PC-3 (cell line): ENCODE measurements at regions not wholly inside any gene's neighbourhood (a gene's known extent, or its start where the extent isn't known, plus 50 kb on each side); places are given as distances from the start of the nearest gene placed in this dataset.

ENCODE experiments used
- EZH2 ChIP-seq: fragments of 300-600 bp; sonication (generic); IDR thresholded peaks from one replicate; pipeline ENCODE4 v1.6.1; 2017; ENCODE audit warnings: antibody characterized with exemption, mild to moderate bottlenecking, low read length; ENCODE audit not compliant: unreplicated experiment
- TF ChIP-seq, protein P1 (sequence below): fragments of 300-600 bp; sonication (generic); conservative IDR thresholded peaks from 2 replicates; pipeline ENCODE4 v1.5.1; 2017; ENCODE audit warnings: antibody characterized with exemption, low read depth, mild to moderate bottlenecking, low read length

DNA sequence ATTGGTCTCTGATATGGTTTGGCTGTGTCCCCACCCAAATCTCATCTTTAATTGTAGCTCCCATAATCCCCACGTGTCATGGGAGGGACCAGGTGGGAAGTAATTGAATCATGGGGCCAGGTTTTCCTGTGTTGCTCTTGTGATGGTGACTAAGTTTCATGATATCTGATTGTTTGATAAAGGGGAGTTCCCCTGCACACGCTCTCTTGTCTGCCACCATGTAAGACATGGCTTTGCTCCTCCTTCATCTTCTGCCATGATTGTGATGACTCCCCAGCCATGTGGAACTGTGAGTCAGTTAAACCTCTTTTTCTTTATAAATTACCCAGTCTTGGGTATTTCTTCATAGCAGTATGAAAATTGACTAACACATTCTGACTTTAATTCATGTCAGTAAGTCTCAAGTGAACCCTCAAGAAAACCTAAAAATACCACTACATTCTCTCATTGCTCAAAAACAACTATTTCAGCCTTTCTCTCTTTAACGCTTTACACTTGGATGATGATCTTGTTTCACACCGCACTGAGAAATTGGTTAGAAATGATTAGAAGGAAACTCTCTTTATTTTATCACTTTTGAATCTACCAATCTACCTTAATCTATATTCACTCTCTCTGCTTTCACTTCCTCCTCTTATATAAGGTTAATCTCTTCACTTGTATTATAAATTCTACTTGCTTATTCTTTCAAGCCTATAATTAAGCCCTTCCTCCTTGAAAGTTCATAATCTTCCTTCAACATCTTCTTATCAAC lies 110.1 kb downstream of the GALR1 start:
- TF ChIP-seq, protein P1, sequence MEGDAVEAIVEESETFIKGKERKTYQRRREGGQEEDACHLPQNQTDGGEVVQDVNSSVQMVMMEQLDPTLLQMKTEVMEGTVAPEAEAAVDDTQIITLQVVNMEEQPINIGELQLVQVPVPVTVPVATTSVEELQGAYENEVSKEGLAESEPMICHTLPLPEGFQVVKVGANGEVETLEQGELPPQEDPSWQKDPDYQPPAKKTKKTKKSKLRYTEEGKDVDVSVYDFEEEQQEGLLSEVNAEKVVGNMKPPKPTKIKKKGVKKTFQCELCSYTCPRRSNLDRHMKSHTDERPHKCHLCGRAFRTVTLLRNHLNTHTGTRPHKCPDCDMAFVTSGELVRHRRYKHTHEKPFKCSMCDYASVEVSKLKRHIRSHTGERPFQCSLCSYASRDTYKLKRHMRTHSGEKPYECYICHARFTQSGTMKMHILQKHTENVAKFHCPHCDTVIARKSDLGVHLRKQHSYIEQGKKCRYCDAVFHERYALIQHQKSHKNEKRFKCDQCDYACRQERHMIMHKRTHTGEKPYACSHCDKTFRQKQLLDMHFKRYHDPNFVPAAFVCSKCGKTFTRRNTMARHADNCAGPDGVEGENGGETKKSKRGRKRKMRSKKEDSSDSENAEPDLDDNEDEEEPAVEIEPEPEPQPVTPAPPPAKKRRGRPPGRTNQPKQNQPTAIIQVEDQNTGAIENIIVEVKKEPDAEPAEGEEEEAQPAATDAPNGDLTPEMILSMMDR, result no peak
- TF ChIP-seq EZH2, result no peak
